Right cardiac atrium (tissue), 5 donors: ENCODE measurements at regions not wholly inside any gene's neighbourhood (a gene's known extent, or its start where the extent isn't known, plus 50 kb on each side); places are given as distances from the start of the nearest gene placed in this dataset.

Experiments
- ATAC-seq, 2 donors: fragments of 200-7000 bp; cut with Tn5 transposase; one replicate each; pipeline versions ENCODE4 v1.8.0 to v1.9.1; 2020; ENCODE audit warnings: moderate library complexity in 2 of 2, mild to moderate bottlenecking in 1 of 2
- DNase-seq, 3 donors: peaks; one replicate each; pipeline ENCODE4 v3.0.0-alpha.2; 2020
- H3K27ac ChIP-seq: one replicate; pipeline ENCODE4 v1.5.1; 2013; ENCODE audit warnings: mild to moderate bottlenecking, low read length, control low read depth, moderate library complexity
- H3K27me3 ChIP-seq: one replicate; pipeline ENCODE4 v1.6.1; 2013; ENCODE audit not compliant: control insufficient read depth, insufficient read depth
- H3K4me1 ChIP-seq: one replicate; pipeline ENCODE4 v1.6.1; 2013; ENCODE audit warnings: low read length; ENCODE audit not compliant: control insufficient read depth, insufficient read depth
- H3K4me3 ChIP-seq: one replicate; pipeline ENCODE4 v1.5.1; 2013; ENCODE audit warnings: low read length, control low read depth
- H3K9me3 ChIP-seq: one replicate; pipeline ENCODE4 v1.6.1; 2013; ENCODE audit warnings: low read length; ENCODE audit not compliant: control insufficient read depth
- WGBS: extraction: QIAGEN DNeasy Blood & Tissue Kit; methylation state at CpG from one replicate; pipeline ENCODE4 v1.1.7; 2013; 5-methylcytosine and 5-hydroxymethylcytosine counted together
- intact Hi-C, 4 donors: fragments of 100-400 bp; cut with DNase I; formaldehyde crosslinking; loops; one replicate each; pipeline versions ENCODE4 v1.11.0 to v1.14.0; 2022 to 2023
- donor health status: healthy with polysubstance abuse.
- donor health status: DM: no; HTN: yes; CAD: no.
- donor health status: DM: no; HTN: no; CAD: no.
- donor health status: DM: no; HTN: yes; CAD: no; lungs with severe emphysema.
- donor health status: DM: yes; HTN: yes; CAD: no.

- ATAC-seq (no peak), DNase-seq (no peak)
- Histone ChIP-seq H3K27me3 (no peaks in the 10 kb centered on the region), H3K27ac (no peak overlapping the region), H3K4me3 (no peak overlapping the region), H3K4me1 (no peaks in the 10 kb centered on the region), H3K9me3 (no peaks in the 10 kb centered on the region)
- intact Hi-C loops, result no loop called here
- WGBS, result 84% methylated on average over 3 of the region's 3 CpGs
Observed at GRCh38 chr2:149924549-149925213, 337.1 kb upstream of the MMADHC start.

DNA sequence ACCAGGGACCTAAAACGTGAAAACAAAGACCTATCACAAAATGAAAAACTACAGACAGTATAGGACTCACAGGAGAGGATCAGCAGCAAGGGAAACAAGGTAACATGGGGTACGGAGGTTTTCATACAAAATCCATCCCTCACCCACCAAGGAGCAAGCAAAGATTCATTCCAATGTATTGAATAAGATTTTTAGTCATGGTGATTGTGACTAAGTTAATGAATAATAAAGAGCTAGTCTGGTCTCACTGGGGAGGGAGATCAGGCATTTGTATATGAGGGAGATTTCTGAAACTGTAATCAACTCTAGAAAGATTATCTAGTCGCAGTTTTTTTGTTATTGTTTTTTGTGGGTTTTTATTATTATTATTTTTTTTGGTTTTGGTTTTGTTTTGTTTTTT lies 336.5 kb upstream of the MMADHC start:
- WGBS, result 75% methylated on average over 3 of the region's 3 CpGs
- Histone ChIP-seq H3K27me3 (no peaks in the 10 kb centered on the region), H3K27ac (no peak overlapping the region), H3K4me3 (no peak overlapping the region), H3K4me1 (no peaks in the 10 kb centered on the region), H3K9me3 (no peaks in the 10 kb centered on the region)
- ATAC-seq (no peak), DNase-seq (no peak)
- intact Hi-C loops, result no loop called here

DNA sequence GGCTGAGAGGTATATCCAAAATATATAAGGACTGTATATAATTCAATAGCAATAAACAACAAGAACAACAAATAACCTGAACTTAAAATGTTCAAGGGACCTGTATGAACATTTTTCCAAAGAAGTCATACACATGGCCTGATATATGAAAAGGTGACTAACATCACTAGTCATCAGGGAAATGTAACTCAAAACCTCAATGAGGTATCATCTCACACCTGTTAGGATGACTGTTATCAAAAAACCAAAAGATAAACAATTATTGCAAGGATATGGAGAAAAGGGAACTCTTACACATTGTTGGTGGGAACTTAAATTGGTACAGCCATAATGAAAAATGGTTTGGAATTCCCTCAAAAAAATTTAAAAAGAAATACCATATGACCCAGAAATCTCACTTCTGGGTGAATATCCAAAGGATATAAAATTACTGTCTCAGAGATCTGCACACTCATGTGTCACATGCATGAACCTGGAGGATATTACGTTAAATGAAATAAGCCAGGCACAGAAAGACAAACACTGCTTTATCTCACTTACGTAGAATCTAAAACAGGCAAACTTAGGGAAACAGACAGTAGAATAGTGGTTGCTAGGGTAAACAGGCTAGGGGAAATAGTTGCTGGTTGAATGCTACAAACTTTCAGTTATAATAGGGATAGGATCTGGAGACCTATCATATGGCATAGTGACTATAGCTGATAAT lies 334.5 kb upstream of the MMADHC start:
- Histone ChIP-seq H3K9me3 (no peaks in the 10 kb centered on the region), H3K27ac (no peak overlapping the region), H3K4me3 (no peak overlapping the region), H3K4me1 (no peaks in the 10 kb centered on the region), H3K27me3 (no peaks in the 10 kb centered on the region)
- intact Hi-C loops, result no loop called here
- 84% methylated on average over 2 of the region's 2 CpGs for WGBS
- no peak for ATAC-seq
- no peak for DNase-seq

DNA sequence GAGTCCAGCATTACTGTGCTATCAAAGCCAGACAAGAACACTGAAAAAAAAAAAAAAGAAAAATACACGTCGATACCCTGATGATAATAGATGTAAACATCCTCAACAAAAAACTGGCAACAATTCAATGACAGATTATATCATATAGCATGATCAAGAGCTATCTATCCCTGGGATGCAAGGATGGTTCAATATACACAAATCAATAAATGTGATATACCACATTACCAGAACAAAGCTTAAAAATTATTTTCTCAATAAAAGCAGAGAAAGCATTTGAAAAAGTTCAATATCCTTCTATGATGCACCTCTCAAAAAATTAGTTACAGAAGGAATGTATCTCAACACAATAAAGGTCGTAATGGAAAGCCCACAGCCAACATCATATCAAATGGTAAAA lies 332.8 kb upstream of the MMADHC start:
- no peak for DNase-seq
- H3K4me3 ChIP-seq, result no peak overlapping the region
- no peaks in the 10 kb centered on the region for H3K27me3 ChIP-seq
- no peaks in the 10 kb centered on the region for H3K4me1 ChIP-seq
- WGBS, result 88% methylated on average over 3 of the region's 3 CpGs
- no peaks in the 10 kb centered on the region for H3K9me3 ChIP-seq
- no peak overlapping the region for H3K27ac ChIP-seq
- intact Hi-C loops, result no loop called here
- no peak for ATAC-seq

DNA sequence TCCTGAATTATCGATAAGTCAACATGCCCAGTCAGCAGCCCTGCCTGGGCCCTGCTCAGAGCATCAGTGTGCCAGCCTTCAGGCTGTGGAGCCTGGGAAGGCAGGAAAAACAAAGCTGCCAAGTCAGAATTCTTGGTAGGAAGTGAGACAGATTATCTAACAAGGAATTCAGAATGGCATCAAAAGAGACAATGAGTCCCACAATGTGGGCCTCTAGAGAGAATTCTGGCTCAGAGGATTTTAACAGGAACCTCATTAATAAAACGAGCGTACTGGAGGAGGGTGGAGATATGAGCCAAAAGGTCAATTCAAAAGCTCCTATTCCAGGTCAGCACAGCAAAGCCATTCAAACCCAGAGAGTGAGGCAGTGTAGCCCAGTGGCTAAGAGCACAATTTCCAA lies 327.6 kb upstream of the MMADHC start:
- Histone ChIP-seq H3K27me3 (no peaks in the 10 kb centered on the region), H3K4me1 (no peaks in the 10 kb centered on the region), H3K4me3 (no peak overlapping the region), H3K9me3 (no peaks in the 10 kb centered on the region), H3K27ac (no peak overlapping the region)
- ATAC-seq (no peak), DNase-seq (no peak)
- WGBS, result 56% methylated on average over 3 of the region's 3 CpGs
- intact Hi-C loops, result no loop called here

DNA sequence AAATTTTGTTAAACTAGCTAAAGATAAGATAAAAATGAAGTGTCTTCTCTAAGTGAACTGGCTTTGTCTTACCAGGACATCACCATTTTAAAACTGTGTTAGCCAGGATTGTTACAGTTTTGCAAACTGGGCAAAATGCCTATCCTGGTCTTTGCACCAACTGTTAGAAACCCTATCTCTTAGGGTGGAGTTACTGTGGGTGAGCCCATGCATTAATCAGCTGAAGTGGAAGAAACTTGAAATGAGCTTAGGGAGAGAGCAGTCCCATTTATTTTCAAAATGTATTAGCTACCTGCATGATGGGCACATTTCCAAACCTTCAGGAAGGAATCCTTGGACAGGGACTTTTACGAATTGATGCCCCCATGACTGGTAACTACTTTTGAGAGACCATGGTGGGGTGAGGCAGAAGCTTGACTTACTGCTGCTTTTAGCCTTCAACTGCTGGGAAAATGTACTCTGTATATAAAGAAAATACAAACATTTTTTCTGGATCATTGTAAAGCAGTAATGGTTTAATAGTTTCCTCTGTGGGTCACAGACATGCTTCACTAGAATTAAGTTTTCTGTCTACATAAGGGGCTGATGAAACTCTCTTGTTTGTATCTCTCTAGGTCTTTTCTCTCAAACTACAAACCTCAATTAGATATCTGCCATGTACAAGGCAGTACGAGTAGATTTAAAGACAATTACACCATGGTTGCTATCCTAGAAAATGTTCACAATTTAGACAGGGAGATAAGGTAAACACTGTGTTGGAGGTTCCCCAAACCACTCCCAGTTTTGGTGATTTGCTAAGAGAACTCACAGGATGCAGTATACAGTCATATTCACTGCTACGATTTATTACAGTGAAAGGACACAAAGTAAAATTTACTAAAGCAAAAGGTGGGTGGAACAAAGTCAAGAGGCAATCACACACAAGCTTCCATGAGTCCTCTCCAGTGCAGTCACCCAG lies 321.4 kb upstream of the MMADHC start:
- no peak overlapping the region for H3K4me3 ChIP-seq
- H3K9me3 ChIP-seq, result no peaks in the 10 kb centered on the region
- DNase-seq, result no peak
- no peaks in the 10 kb centered on the region for H3K4me1 ChIP-seq
- 57% methylated on average over 3 of the region's 3 CpGs for WGBS
- H3K27me3 ChIP-seq, result no peaks in the 10 kb centered on the region
- no peak overlapping the region for H3K27ac ChIP-seq
- intact Hi-C loops, result no loop called here
- ATAC-seq, result no peak

- Histone ChIP-seq H3K4me3 (no peak overlapping the region), H3K27ac (no peak overlapping the region), H3K4me1 (no peaks in the 10 kb centered on the region), H3K9me3 (no peaks in the 10 kb centered on the region), H3K27me3 (no peaks in the 10 kb centered on the region)
- ATAC-seq (no peak), DNase-seq (no peak)
- 72% methylated on average over 5 of the region's 5 CpGs for WGBS
- intact Hi-C loops, result no loop called here
Observed at GRCh38 chr2:149906886-149907285, 319.3 kb upstream of the MMADHC start.

- intact Hi-C loops, result no loop called here
- no peak overlapping the region for H3K4me3 ChIP-seq
- DNase-seq, result no peak
- no peak overlapping the region for H3K27ac ChIP-seq
- H3K4me1 ChIP-seq, result no peaks in the 10 kb centered on the region
- WGBS, result 75% methylated on average over 7 of the region's 7 CpGs
- no peaks in the 10 kb centered on the region for H3K27me3 ChIP-seq
- no peak for ATAC-seq
- no peaks in the 10 kb centered on the region for H3K9me3 ChIP-seq
Observed at GRCh38 chr2:149904352-149905175, 317.0 kb upstream of the MMADHC start.

- Histone ChIP-seq H3K27me3 (no peaks in the 10 kb centered on the region), H3K4me1 (no peaks in the 10 kb centered on the region), H3K27ac (no peak overlapping the region), H3K4me3 (no peak overlapping the region), H3K9me3 (no peaks in the 10 kb centered on the region)
- 96% methylated on average over 4 of the region's 4 CpGs for WGBS
- DNase-seq, result no peak
- intact Hi-C loops, result no loop called here
- no peak for ATAC-seq
Observed at GRCh38 chr2:149903626-149904025, 316.1 kb upstream of the MMADHC start.

DNA sequence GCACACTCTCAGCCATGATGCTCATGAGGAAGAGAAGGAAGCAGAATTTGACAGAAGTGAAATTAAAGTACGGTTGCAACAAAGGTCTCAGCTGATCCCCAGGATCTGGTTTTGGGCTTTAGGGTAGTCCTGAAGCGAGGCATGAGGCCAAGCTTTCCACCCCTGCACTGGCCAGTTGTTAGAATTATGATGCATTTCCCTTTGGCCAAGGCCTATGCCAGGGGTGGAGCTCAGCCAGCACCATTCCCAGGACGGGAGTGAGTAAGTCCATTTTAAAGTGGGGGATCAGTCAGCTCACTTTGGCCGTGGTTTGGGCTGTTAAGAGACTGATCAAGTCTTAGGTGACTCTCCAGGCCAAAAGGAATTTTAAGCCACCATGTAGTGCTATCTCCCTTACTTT lies 314.5 kb upstream of the MMADHC start:
- DNase-seq (peak; percentile 70 to 72 (median 72)), ATAC-seq (peak in 1 of 2 donors; percentile 54)
- no peak overlapping the region for H3K27ac ChIP-seq
- 53% methylated on average over 4 of the region's 4 CpGs for WGBS
- no peaks in the 10 kb centered on the region for H3K9me3 ChIP-seq
- H3K4me1 ChIP-seq, result no peaks in the 10 kb centered on the region
- no peak overlapping the region for H3K4me3 ChIP-seq
- H3K27me3 ChIP-seq, result no peaks in the 10 kb centered on the region
- intact Hi-C loops, result no loop called here
